ENCODE measurements at regions not wholly inside any gene's neighbourhood (a gene's known extent, or its start where the extent isn't known, plus 50 kb on each side); places are given as distances from the start of the nearest gene placed in this dataset.

GRCh38 chr17:33469911-33470310, 176.8 kb upstream of the ASIC2 start:
- DNase-seq (ENCODE audit: low spot score) = no peak
- TF ChIP-seq CTCF (IDR thresholded peaks at IDR 0.05; ENCODE audit: extremely low read depth, missing control alignments) = no peak

- TF ChIP-seq CTCF (IDR thresholded peaks at IDR 0.05; ENCODE audit: extremely low read depth, missing control alignments) = no peak
- no peak for DNase-seq (ENCODE audit: low spot score)
Measured at GRCh38 chr17:33473061-33473460, 180.0 kb upstream of the ASIC2 start.

- TF ChIP-seq CTCF (IDR thresholded peaks at IDR 0.05; ENCODE audit: extremely low read depth, missing control alignments) = no peak
- no peak for DNase-seq (ENCODE audit: low spot score)
Measured at GRCh38 chr17:33474789-33475188, 181.7 kb upstream of the ASIC2 start.

- no peak for TF ChIP-seq CTCF (IDR thresholded peaks at IDR 0.05; ENCODE audit: extremely low read depth, missing control alignments)
- DNase-seq (ENCODE audit: low spot score) = no peak
Measured at GRCh38 chr17:33475594-33475993, 182.5 kb upstream of the ASIC2 start.

GRCh38 chr17:33481652-33482051, 188.6 kb upstream of the ASIC2 start:
- no peak for TF ChIP-seq CTCF (IDR thresholded peaks at IDR 0.05; ENCODE audit: extremely low read depth, missing control alignments)
- no peak for DNase-seq (ENCODE audit: low spot score)

- DNase-seq (ENCODE audit: low spot score) = no peak
- no peak for TF ChIP-seq CTCF (IDR thresholded peaks at IDR 0.05; ENCODE audit: extremely low read depth, missing control alignments)
Measured at GRCh38 chr17:33482636-33483035, 189.5 kb upstream of the ASIC2 start.

- DNase-seq (ENCODE audit: low spot score) = no peak
Measured at GRCh38 chr17:33484559-33484958, 191.5 kb upstream of the ASIC2 start.

More at GRCh38 chr17:33484559-33484958, 191.5 kb upstream of the ASIC2 start:
- no peak for TF ChIP-seq CTCF (IDR thresholded peaks at IDR 0.05; ENCODE audit: extremely low read depth, missing control alignments)
